GM19452 (cell line): ENCODE measurements at regions not wholly inside any gene's neighbourhood (a gene's known extent, or its start where the extent isn't known, plus 50 kb on each side); places are given as distances from the start of the nearest gene placed in this dataset.
A peak's percentile ranks its signal among the peaks of the same experiment; 100 is the strongest.

Experiments
- ATAC-seq: cut with Tn5 transposase; IDR thresholded peaks from one replicate; pipeline ENCODE4 v1.9.1; 2021; ENCODE audit not compliant: unreplicated experiment

DNA sequence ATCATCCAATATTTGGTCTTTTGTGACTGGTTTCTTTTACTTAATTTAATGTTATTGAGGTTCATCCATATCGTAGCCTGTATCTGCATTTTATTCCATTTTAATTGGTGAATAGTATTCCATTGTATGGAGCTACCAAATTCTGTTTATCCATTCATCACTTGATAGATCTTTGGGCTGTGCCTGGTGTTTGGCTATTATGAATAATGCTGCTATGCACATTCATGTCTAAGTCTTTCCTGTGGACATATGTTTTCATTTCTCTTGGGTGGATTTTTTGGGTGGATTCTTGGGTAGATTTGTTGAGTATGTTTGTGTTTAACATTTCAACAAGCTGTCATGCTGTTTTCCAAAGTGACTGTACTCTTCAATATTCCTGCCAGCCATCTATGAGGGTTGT is 52.5 kb upstream of the NEDD4L start:
- no peak for ATAC-seq

DNA sequence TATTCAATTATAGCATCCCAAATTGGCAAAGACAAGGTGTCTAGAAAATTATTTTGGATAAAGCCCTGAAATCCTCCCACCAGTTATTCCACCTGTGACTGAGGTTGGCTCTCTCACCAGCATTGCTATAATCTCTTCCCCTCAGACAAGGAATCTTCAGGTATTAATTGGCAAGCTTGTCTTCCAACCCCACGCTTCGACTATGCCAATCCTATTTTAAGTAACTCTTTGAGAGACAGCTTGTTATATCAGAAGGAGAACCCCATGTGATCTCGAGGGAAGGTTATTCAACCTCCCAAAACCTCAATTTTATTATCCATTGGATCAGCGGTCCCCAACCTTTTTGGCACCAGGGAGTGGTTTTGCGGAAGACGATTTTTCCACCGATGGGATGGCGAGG is 54.5 kb upstream of the NEDD4L start:
- no peak for ATAC-seq

- ATAC-seq = no peak
Measured at GRCh38 chr18:57984490-57985115, 59.4 kb upstream of the NEDD4L start.

DNA sequence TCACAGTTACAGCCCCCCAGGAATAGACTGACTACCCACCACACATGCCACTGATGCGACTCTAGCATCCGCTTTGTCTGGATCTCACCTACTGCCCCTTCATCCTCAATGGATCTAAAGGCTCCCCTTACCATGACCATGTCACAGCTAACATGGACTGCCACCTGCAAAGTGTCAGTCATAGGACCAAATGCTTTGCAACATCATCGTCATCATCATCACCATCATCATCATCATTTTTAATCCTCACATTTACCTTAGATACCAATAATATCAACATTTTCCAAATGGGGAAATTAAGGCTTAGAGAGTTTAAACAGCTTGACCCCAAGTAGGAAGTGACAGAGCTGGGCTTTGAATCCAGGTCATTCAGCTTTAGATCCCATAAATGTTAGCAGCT is 60.1 kb upstream of the NEDD4L start:
- ATAC-seq = no peak

DNA sequence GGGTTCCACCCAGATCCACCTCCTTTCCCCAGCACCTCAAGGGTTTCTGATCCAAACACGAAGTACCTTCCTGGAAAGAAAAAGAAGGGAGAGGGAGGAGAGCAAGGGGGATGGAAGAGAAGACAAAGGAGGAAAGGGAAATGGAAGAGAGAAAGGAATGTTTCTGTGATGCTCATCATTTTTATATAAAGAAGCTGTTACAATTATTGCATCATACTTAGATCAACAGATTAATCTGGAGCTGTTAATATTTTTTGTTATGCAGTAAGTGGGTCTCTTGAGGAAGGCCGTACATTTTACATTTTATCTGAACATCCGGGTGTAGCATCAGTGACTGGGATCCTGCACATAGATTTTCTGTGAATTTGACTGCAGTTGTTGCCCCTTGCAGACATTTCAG is 60.6 kb upstream of the NEDD4L start:
- ATAC-seq = no peak

DNA sequence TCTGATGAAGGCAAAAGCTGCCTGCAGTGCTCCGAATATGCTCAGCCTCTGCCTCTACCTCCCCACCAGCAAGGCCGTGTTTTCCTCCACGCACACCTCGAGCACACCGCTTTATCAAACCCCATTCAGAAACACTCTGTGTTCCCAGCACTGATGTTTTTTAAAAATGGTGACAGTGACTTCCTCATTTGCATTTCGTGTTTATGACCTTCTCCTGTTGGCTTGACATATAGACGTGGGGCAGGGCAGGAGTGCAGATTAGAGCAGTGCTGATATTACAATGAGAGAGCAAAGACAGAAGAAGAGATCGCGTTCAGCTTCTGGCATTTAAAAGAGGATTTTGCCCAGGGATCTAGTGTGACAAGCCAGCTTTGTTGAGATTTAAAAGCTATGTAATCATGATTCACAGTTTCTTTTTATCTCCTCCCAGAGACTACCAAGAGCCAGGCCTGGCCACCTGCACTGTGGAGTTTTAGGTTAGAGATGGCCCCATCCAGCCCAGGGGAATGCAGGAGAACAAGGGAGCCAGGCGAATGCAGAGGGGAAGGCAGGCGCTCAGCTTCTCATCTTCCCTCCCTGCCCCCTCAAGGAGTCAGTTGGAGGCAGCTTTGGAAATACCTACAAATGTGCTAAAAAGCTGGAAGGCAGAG is 61.5 kb upstream of the NEDD4L start:
- no peak for ATAC-seq

- ATAC-seq = no peak
Measured at GRCh38 chr18:57981308-57982028, 62.6 kb upstream of the NEDD4L start.

DNA sequence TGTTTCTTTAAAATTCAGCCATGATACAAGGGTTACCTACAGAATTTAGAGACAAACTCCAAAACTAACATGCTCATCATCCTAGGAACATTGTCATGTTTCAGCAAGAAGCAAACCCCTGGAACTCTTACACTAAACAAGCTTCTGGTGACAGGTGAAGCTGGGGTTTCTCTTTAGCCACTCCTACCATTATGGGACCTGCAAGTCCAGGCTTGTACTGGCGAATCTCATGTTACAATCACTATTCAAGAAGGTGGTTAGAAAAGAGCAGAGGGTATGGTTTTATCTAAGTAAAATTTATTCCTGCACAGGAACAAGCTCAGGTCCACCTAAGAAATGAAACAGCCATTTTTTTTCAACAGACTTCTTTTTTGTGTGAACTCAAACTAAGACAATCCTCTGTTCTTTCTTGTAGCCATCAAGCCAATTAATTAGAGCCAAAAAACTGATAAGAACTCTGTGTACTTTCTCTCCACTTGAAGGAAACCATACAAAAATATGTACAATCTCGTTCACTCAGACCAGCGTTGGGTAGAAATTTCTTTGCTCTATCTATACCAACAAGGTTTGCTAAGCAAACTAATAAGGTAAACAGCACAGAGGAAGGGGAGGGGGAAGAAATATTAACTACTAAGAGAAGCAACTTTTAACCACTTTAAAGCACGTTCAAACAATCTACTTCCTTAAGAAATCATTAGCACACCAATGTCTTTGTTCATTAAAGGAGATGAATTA is 63.3 kb upstream of the NEDD4L start:
- no peak for ATAC-seq

GRCh38 chr18:57976230-57976773 is 67.7 kb upstream of the NEDD4L start:
- peak; percentile 60 for ATAC-seq

- ATAC-seq = peak; percentile 15
Measured at GRCh38 chr18:57975805-57976204, 68.2 kb upstream of the NEDD4L start.

DNA sequence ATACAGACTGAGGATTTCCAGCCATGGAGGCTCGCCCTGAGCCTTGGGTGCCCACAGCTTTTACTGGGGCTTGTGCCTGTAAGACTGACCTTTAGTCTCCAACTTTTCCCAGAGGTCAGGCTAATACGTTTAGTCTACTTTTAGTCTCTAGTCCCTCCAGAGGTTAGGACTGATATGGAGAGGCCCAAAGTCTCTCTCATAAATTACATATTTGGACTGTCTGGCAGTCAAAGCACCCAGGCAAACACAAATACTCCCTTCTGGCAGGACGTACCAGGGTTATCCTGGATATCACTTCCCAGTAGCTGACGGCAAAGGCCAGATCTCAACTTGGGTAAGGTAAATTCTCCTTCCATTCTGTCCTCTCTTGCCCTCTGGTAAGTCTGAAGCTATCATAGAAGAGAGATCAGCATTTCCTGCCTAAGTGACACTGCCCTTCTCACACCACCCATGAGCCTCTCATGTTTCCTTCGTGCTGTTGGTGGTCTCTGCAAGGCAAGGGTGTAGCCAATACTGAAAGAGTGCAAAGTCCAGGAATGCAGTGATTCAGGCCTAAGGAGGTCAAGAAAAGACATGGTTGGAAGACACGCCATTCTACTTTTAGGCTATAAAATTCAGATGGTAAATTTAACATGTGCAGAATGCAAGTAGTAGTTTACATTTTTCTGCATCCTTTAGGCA is 69.3 kb upstream of the NEDD4L start:
- ATAC-seq = no peak

DNA sequence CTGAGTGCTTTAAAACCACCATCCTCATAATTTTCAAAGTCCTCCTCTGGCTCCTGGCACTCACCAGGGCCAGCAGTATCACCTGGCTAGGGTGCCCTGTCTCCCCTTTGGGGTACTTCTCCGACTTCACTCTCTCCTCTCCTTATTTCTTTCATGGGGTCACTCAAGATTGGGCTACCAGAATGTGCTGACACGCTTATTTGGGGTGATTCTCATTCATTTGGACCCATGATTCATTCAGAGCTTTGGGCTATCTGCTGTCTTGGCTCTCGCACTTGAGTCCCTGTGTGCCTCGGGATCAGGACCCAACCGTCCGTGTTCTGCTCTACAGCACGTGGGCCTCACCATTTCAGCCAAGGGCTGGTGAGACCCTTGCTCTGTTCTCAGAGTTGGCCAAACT is 70.1 kb upstream of the NEDD4L start:
- no peak for ATAC-seq

- no peak for ATAC-seq
Measured at GRCh38 chr18:57970356-57971095, 73.5 kb upstream of the NEDD4L start.

DNA sequence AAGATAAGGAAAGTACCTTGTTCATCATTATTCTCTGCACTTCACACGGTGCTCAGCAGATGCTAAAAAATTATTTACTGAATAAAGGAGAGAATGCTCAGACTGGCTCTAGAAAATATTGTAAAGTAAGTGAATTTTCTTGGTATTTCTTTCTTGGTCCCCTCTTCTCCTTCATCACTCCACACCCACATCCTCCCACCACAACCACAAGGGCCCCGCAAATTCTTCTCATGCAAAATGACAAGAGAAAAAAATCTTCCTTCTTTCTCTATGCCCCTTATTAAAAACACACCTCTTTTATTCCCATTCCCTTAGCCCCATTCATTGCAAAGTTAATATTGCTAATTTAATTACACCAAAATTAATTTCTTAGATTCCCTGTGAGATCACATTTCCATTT is 74.2 kb upstream of the NEDD4L start:
- ATAC-seq = no peak

DNA sequence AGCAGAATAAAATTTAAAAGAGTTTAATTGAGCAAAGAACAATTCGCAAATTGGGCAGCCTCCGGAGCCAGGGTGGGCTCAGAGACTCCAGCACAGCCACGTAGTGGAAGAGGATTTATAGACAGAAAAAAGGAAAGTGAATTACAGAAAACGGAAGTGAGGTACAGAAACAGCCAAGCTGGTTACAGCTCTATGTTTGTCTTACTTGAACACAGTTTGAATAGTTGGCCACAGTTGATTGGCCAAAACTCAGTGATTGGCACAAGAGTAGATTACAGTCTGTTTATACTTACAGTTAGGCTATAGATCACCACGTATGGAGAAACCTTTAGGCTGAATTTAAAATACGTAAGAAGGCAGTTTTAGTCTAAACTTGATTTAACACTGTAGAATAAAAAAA is 78.8 kb upstream of the NEDD4L start:
- no peak for ATAC-seq

DNA sequence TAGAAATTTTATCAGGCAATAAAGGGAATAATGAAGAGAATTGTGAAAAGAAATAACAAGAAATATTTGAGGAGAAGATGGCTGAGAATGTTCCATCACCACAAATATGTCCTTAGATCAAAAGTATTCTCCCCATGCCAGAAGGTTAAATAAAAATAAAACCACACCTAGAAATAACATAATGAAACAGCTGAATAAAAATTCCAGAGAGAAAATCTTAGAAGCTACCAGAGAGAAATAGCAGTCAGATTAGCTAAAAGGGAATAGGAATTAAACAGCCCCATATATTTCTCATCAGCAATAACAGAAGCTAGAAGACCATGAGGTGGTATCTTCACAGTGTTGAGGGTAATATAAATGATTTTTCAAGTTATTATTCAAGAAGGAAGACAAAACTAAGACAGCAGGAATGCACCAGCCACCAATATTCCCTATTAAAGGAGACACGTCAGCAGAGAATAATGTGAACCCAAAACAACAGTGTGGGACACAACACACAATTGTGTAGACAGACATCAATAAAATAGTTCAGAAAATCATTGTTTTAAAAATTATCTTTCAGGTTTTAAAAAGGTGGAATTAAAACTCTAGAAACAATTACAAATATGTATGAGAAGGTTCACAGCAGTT is 82.0 kb upstream of the NEDD4L start:
- ATAC-seq = no peak

DNA sequence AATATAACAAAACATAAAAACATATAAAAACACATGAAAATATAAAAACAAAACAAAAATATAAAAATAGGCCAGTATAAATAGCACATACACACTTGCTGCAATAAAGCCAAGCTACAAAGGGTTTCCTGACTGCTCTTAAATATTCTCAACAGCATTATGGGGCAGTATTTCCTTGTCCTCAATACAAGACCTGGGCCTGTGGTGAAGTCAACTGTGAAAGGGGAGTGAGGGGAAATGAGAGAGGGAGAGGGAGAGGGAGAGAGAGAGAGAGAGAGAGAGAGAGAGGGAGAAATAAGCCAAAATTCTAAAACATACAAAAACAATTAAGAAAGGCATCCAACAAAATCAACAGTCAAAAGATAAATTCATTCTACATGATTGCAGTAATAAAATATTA is 82.6 kb upstream of the NEDD4L start:
- no peak for ATAC-seq

DNA sequence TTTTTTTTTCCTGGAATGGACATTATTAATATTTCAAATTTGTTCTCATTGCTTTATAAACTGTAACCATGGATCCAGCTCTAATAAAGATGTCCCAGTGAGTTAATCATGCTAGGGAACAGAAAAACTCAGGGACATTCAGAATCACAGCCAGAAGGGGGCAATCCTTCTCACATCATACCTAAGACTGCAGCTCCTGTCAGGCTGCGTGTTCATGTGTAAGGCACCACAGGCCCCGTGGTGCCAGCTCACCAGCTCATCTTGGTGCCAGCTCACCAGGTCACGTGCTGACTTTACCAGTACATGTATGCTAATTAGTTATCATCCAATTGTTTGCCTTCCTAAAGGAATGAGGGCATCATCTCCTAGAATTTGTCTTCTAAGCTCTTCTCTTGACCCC is 84.7 kb upstream of the NEDD4L start:
- no peak for ATAC-seq

- ATAC-seq = no peak
Measured at GRCh38 chr18:57957210-57957609, 86.8 kb upstream of the NEDD4L start.

DNA sequence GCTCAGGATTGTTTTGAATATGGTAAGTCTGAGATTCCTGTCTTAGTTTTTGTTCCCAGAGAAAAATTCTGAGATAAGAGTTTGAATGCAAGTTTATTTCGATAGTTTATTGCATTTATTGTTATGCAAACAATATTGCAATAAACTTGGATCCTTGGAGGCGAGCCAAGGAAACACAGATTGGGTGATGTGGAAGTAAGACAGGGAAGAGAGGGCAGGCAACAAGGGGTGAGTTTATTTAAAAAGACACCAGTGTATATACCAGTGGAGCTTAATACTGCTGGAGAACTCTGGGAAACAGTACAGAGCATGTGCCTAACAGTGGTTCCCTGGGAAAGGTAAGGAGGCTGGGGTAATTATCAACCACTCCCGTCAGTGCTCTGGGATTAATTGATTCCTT is 87.5 kb upstream of the NEDD4L start:
- ATAC-seq = no peak
